K562 (cell line): ENCODE measurements at regions not wholly inside any gene's neighbourhood (a gene's known extent, or its start where the extent isn't known, plus 50 kb on each side); places are given as distances from the start of the nearest gene placed in this dataset.

Experiments used
- ATAC-seq: fragments of 200-7000 bp; cut with Tn5 transposase; 3 replicates; pipeline ENCODE4 v1.9.1; 2020; ENCODE audit warnings: moderate library complexity
- BruUV-seq: library from RNA; stranded (reverse); fragments of 400-500 nt; replicated peaks from 2 replicates; lab custom pipeline; 2021; lab: Mats Ljungman, UMichigan
- CTCF ChIA-PET: fragments of 300-600 bp; formaldehyde crosslinking; extraction: SDS; loops from one replicate; lab custom pipeline; 2021; ENCODE audit warnings: low intra/inter-chr PET ratio; lab: Yijun Ruan, JAX
- POLR2A ChIA-PET: fragments of 300-600, 350-650 bp; sonication (Branson Sonifier 250); formaldehyde crosslinking; extraction: SDS; loops from one replicate; lab custom pipeline; 2021; ENCODE audit warnings: antibody characterized with exemption, inconsistent platforms; lab: Yijun Ruan, JAX
- DNase-seq, 4 experiments: peaks; one replicate each; pipeline versions ENCODE4 v3.0.0 to v3.0.0-alpha.2; 2011 to 2018; ENCODE audit warnings: low spot score in 3 of 4, mixed read lengths in 3 of 4; ENCODE audit errors: extremely low read depth in 1 of 4
- FAIRE-seq: peaks from 2 replicates; lab custom pipeline; 2011; peaks lifted over from hg19 to GRCh38; lab: Jason Lieb, UNC
- H2AFZ ChIP-seq: 2 replicates; pipeline ENCODE4 v1.6.0; 2011; ENCODE audit warnings: low read depth, low read length, control low read depth, inconsistent platforms
- H3K27ac ChIP-seq: fragments of 200-600 bp; 3 replicates; pipeline ENCODE4 v1.8.0; 2011; ENCODE audit warnings: low read depth, mild to moderate bottlenecking, control low read depth, inconsistent platforms, low read length, moderate library complexity, mixed read lengths; ENCODE audit errors: extremely low read depth
- H3K27me3 ChIP-seq, 2 experiments: fragments of 300-600 bp in 1 of 2; 2 replicates in 1 of 2; 3 replicates in 1 of 2; pipeline versions ENCODE4 v1.6.0 to v1.8.0; 2011; ENCODE audit warnings: inconsistent platforms in 2 of 2, low read length in 2 of 2, mild to moderate bottlenecking in 1 of 2, mixed read lengths in 1 of 2, moderate library complexity in 1 of 2; ENCODE audit not compliant: control insufficient read depth in 2 of 2, insufficient read depth in 2 of 2
- H3K36me3 ChIP-seq: fragments of 300-600 bp; 3 replicates; pipeline ENCODE4 v1.8.0; 2011; ENCODE audit warnings: mild to moderate bottlenecking, low read length, inconsistent platforms; ENCODE audit not compliant: control insufficient read depth, insufficient read depth
- H3K4me1 ChIP-seq, 2 experiments: fragments of 200-600 bp in 1 of 2; replicated peaks in 1 of 2; 2 replicates in 1 of 2; 3 replicates in 1 of 2; pipeline versions ENCODE4 v1.5.1 to v1.8.0; 2011; ENCODE audit warnings: inconsistent platforms in 2 of 2, low read length in 2 of 2, mild to moderate bottlenecking in 1 of 2, mixed read lengths in 1 of 2, moderate library complexity in 1 of 2; ENCODE audit not compliant: control insufficient read depth in 2 of 2, insufficient read depth in 2 of 2
- H3K4me2 ChIP-seq: 2 replicates; pipeline ENCODE4 v1.6.1; 2011; ENCODE audit warnings: low read length, control low read depth, inconsistent platforms, mixed read lengths; ENCODE audit not compliant: insufficient read depth
- H3K4me3 ChIP-seq: fragments of 200-600 bp; sonication (generic), shearing (Covaris generic); 2 replicates; pipeline ENCODE4 v1.5.1; 2016; ENCODE audit warnings: control low read depth, inconsistent platforms
- H3K79me2 ChIP-seq: fragments of 200-600 bp; 3 replicates; pipeline ENCODE4 v1.8.0; 2011; ENCODE audit warnings: low read length, inconsistent platforms; ENCODE audit not compliant: control insufficient read depth, insufficient read depth
- H3K9ac ChIP-seq, 2 experiments: 2 replicates each; pipeline versions ENCODE4 v1.6.0 to v1.6.1; 2011; ENCODE audit warnings: low read depth in 2 of 2, low read length in 2 of 2, control low read depth in 1 of 2, inconsistent platforms in 1 of 2, mild to moderate bottlenecking in 1 of 2, mixed read lengths in 1 of 2; ENCODE audit not compliant: insufficient read depth in 1 of 2
- H3K9me1 ChIP-seq: one replicate; pipeline ENCODE4 v1.6.0; 2011; ENCODE audit warnings: inconsistent platforms, mild to moderate bottlenecking, low read length, moderate library complexity; ENCODE audit not compliant: control insufficient read depth, insufficient read depth
- H3K9me3 ChIP-seq: replicated peaks from 2 replicates; pipeline ENCODE4 v1.5.1; 2011; ENCODE audit warnings: low read depth, low read length, inconsistent platforms; ENCODE audit not compliant: control insufficient read depth, insufficient read depth
- H4K20me1 ChIP-seq: replicated peaks from 2 replicates; pipeline ENCODE4 v1.6.1; 2011; ENCODE audit warnings: low read length, inconsistent platforms, mixed read lengths; ENCODE audit not compliant: control insufficient read depth, insufficient read depth
- BCL6 ChIP-seq: fragments of 250-450 bp; sonication (Bioruptor Pico); IDR thresholded peaks from 2 replicates; pipeline ENCODE4 v1.4.0; 2020
- HNRNPUL1 ChIP-seq: fragments of 200-400 bp; formaldehyde crosslinking; IDR thresholded peaks from 2 replicates; pipeline ENCODE4 v1.6.1; 2017; ENCODE audit warnings: low read length
- PBX2 ChIP-seq, 2 experiments: IDR thresholded peaks in 1 of 2; conservative IDR thresholded peaks in 1 of 2; 2 replicates each; pipeline ENCODE4 v1.6.1; 2016; ENCODE audit warnings: low read depth in 2 of 2, mild to moderate bottlenecking in 1 of 2, missing compliant biosample characterization in 1 of 2, missing genetic modification characterization in 1 of 2, moderate library complexity in 1 of 2
- PRDM10 ChIP-seq: fragments of 450-650 bp; IDR thresholded peaks from 2 replicates; pipeline ENCODE4 v1.6.1; 2018; ENCODE audit not compliant: partially characterized antibody
- RAD21 ChIP-seq, 2 experiments: fragments of 250-450 bp in 1 of 2; fragments of 450-650 bp in 1 of 2; sonication (Bioruptor Pico) in 1 of 2; formaldehyde crosslinking in 1 of 2; IDR thresholded peaks in 1 of 2; conservative IDR thresholded peaks in 1 of 2; 2 replicates each; pipeline versions ENCODE4 v1.4.0 to v1.8.0; 2020 to 2022; ENCODE audit warnings: mild to moderate bottlenecking in 2 of 2, moderate library complexity in 1 of 2
- SNRNP70 ChIP-seq: fragments of 200-400 bp; formaldehyde crosslinking; optimal IDR thresholded peaks from 2 replicates; pipeline ENCODE3; 2017; ENCODE audit warnings: low read depth, low read length
- STAT5B ChIP-seq: fragments of 250-450 bp; sonication (Bioruptor Pico); IDR thresholded peaks from 2 replicates; pipeline ENCODE4 v1.8.0; 2021; ENCODE audit warnings: mild to moderate bottlenecking, inconsistent platforms
- YY1 ChIP-seq, 3 experiments: IDR thresholded peaks; 2 replicates each; pipeline ENCODE4 v1.6.1; 2011; ENCODE audit warnings: low read length in 2 of 3, mild to moderate bottlenecking in 2 of 3, moderate library complexity in 2 of 3, borderline replicate concordance in 1 of 3, control low read depth in 1 of 3, low read depth in 1 of 3; ENCODE audit not compliant: insufficient read depth in 3 of 3, insufficient replicate concordance in 2 of 3, control insufficient read depth in 1 of 3, insufficient read length in 1 of 3; ENCODE audit errors: extremely low read depth in 1 of 3
- ZC3H4 ChIP-seq: sonication (generic); formaldehyde crosslinking; IDR thresholded peaks from 2 replicates; pipeline ENCODE4 v1.9.0; 2021; ENCODE audit warnings: missing genetic modification reagents, borderline replicate concordance
- ZNF217 ChIP-seq: sonication (generic); formaldehyde crosslinking; IDR thresholded peaks from 2 replicates; pipeline ENCODE4 v1.8.0; 2022; ENCODE audit warnings: mild to moderate bottlenecking, missing genetic modification reagents
- ZNF274 ChIP-seq: IDR thresholded peaks from 2 replicates; pipeline ENCODE4 v1.6.1; 2011; ENCODE audit warnings: low read depth, mild to moderate bottlenecking, low read length, moderate library complexity, borderline replicate concordance
- ZNF830 ChIP-seq: fragments of 250-450 bp; sonication (Bioruptor Pico); IDR thresholded peaks from 2 replicates; pipeline ENCODE4 v1.5.0; 2021; ENCODE audit warnings: mild to moderate bottlenecking
- WGBS: fragments of 100-300 bp; shearing (Covaris generic); methylation state at CpG from one replicate; pipeline ENCODE4 v1.1.6; 2016; ENCODE audit warnings: low coverage, mixed read lengths; ENCODE audit not compliant: insufficient coverage; ENCODE audit errors: missing lambda C conversion rate; 5-methylcytosine and 5-hydroxymethylcytosine counted together
- in situ Hi-C: fragments of 300-500 bp; cut with MboI; formaldehyde crosslinking; loops from 4 replicates; pipeline ENCODE4 v1.15.0; 2018; ENCODE audit warnings: inconsistent platforms, mixed read lengths
- intact Hi-C: fragments of 100-400 bp; cut with micrococcal nuclease; formaldehyde crosslinking; loops from 2 replicates; pipeline ENCODE4 v1.14.2; 2022

GRCh38 chr22:48615171-48616008 is 1212.3 kb downstream of the BRD1 start (continued):
- no peak for TF ChIP-seq PRDM10
- no peak for TF ChIP-seq ZNF217
- no peak for TF ChIP-seq STAT5B
- TF ChIP-seq RAD21 (CRISPR knock-in tag; conservative IDR thresholded peaks at IDR 0.05 in 1 of 2, IDR thresholded peaks at IDR 0.05 in 1 of 2), result no peak

- DNase-seq (no peak), FAIRE-seq (no peak), ATAC-seq (no peak)
- Histone ChIP-seq H3K9me1 (no peaks in the 10 kb centered on the region), H4K20me1 (no peaks in the 10 kb centered on the region; the same call in 1 of the 2 replicates), H3K4me1 (no peaks in the 10 kb centered on the region), H3K9me3 (no peaks in the 10 kb centered on the region), H3K9ac (no peak overlapping the region), H3K4me2 (no peak overlapping the region), H2AFZ (no peak overlapping the region), H3K27me3 (peaks cover 0 to 8% of the 10 kb centered on the region in 2 experiments; a peak in 1 of 5 replicates), H3K36me3 (no peaks in the 10 kb centered on the region), H3K4me3 (no peak overlapping the region), H3K27ac (no peak overlapping the region), H3K79me2 (no peaks in the 10 kb centered on the region)
- BruUV-seq, result no TSS peak
- in situ Hi-C loops (no loop called here), intact Hi-C loops (no loop called here)
- ChIA-PET CTCF (no interaction called here), POLR2A (no interaction called here)
- under 1% methylated on average over 15 of the region's 32 CpGs for whole genome bisulfite sequencing
- TF ChIP-seq YY1 (IDR thresholded peaks at IDR 0.05; ENCODE audit: borderline replicate concordance in 1 of 3, control insufficient read depth in 1 of 3, extremely low read depth in 1 of 3, insufficient read depth in 3 of 3, insufficient read length in 1 of 3, insufficient replicate concordance in 2 of 3, low read depth in 1 of 3, low read length in 2 of 3), result no peak
- no peak for TF ChIP-seq ZNF274
- TF ChIP-seq ZC3H4 (CRISPR knock-in tag), result no peak
- TF ChIP-seq ZNF830 (CRISPR knock-in tag), result no peak
- TF ChIP-seq BCL6, result no peak
- TF ChIP-seq PBX2 (CRISPR knock-in tag; IDR thresholded peaks at IDR 0.05; ENCODE audit: low read depth), result no peak
- no peak for TF ChIP-seq PBX2 (tag; conservative IDR thresholded peaks at IDR 0.05; ENCODE audit: low read depth)
- TF ChIP-seq SNRNP70, result no peak
- TF ChIP-seq HNRNPUL1, result no peak
These were observed 1214.0 kb downstream of the BRD1 start for GRCh38 chr22:48613566-48614200.
